ENCODE measurements at regions not wholly inside any gene's neighbourhood (a gene's known extent, or its start where the extent isn't known, plus 50 kb on each side); places are given as distances from the start of the nearest gene placed in this dataset.
"Not testable (repeated sequence)": the region's sequence is repeated elsewhere in the genome, so short reads cannot be mapped to it uniquely, and the experiment has no call there.

DNA sequence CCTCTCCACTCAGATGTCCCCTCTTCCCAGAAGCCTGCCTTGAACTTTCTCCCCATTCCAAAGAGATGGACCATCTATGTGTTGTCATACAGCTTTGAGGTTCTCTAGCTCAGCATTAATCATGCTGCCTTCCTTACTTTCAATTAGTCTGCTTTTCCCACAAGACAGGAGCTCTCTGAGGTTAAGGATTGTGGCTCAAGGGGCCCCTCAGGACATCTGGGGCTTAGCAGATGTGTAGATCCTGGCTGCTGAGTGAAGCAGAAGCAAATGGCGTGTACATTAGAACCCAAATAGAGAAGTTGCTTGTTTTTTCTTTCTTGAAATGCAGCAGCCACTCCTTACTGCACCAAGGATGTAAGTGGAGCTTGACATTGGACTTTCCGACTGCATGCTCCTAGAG, 330.5 kb upstream of the TNRC6C start:
- no peak for DNase-seq (ENCODE audit: low spot score)
- no peak for ATAC-seq

DNA sequence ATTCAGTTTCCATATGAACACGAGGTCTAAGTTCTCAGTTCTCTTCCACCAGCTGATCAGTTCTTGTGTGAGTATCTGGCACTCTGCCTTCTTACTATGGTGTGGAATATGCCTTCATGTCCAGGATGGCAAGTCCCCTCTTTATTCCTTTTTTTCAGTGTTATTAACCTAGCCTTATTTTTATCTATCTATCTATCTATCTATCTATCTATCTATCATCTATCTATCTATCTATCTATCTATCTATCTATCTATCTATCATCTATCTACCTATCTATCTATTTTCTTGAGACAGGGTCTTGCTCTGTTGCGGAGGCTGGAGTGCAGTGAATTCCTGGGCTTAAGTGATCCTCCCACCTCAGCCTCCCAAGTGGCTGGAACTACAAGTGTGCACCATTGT, 329.2 kb upstream of the TNRC6C start:
- not testable (repeated sequence) for DNase-seq (ENCODE audit: low spot score); ATAC-seq

DNA sequence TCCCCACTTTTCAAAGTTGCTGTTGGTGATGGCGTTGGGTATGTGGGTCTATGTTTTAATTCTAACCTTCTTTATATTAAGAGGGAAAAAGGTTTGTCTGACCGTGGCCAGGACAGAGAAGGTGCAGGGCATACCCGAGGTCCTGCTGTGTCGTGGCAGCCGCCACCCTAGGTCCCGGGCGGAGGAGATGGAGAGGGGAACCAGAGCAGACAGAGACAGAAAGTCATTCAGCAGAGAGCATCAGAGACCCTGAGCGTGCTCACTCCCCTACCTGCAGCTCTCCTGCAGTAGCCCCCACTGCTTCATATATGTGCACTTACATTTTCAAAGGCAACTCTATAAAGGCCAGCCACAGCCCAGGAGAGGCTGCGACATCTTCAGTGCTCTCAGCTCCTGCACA, 327.2 kb upstream of the TNRC6C start:
- no peak for DNase-seq (ENCODE audit: low spot score)

DNA sequence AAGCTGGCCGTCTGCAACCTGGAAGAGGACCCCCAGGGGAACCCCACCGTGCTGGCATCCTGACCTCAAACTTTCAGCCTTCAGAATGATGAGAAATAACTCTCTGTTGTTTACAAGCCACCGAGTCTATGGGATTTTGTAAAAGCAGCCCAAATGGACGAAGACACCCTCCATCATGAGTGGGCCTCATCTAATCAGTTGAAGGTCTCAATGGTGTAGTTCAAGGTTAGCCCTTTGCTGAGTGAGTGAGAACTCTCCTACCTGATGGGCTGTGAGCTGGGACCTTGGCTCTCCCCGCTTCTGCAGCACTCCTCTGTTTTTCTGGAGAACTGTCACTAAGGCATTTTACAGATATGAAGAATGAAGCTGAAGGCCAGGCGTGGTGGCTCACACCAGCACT, 325.9 kb upstream of the TNRC6C start:
- DNase-seq (ENCODE audit: low spot score) = no peak
- ATAC-seq = no peak

More for the DNA sequence above, 327.2 kb upstream of the TNRC6C start:
- ATAC-seq = no peak

DNA sequence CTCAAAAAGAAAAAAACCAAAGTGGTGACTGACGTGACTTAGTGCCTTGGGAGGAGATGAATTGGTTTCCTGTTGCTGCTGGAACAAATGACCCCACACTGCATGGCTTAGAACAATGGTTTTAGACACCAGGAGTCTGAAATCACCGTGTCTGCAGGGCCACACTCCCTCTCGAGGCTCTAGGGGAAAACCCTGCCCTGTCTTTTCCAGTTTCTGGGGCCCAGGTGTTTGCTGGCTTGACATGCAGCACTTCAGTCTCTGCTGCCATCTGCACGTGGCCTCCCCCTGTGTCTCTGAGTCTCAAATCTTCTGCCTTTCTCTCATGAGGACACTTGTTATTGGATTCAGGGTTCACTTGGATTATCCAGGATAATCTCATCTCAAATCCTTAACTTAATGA, 323.8 kb upstream of the TNRC6C start:
- no peak for ATAC-seq
- DNase-seq (ENCODE audit: low spot score) = no peak

DNA sequence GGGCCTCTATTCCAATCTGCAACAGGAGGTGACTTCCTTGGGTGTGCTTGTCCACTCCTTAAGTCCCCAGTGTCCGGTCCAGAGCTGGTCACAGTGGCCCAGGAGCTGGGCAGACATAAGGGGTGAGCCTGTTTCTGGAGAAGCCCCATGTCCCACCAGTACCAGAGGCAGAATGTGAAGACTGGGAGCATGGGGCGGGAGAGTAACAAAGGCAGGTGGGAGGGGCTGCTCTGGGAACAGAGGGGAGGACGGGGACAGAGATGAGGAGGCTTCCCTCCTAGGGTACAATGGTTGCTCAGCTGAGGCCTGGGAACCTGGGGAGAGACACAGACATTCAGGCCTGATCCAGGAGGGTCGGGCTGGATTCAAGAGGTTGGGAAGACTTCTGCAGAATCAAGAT, 323.3 kb upstream of the TNRC6C start:
- DNase-seq (ENCODE audit: low spot score) (no peak), ATAC-seq (no peak)

DNA sequence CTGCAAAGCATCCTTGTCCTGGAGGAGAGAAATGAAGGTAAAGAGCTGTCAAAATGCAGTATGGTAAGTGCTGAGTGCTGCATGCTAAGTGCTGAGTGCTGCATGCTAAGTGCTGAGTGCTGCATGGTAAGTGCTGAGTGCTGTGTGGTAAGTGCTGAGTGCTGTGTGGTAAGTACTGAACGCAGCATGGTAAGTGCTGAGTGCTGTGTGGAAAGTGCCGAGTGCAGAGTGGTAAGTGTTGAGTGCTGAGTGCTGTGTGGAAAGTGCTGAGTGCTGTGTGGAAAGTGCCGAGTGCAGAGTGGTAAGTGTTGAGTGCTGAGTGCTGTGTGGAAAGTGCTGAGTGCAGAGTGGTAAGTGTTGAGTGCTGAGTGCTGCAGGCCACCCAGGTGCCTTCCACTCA, 322.7 kb upstream of the TNRC6C start:
- not testable (repeated sequence) for DNase-seq (ENCODE audit: low spot score); ATAC-seq

DNA sequence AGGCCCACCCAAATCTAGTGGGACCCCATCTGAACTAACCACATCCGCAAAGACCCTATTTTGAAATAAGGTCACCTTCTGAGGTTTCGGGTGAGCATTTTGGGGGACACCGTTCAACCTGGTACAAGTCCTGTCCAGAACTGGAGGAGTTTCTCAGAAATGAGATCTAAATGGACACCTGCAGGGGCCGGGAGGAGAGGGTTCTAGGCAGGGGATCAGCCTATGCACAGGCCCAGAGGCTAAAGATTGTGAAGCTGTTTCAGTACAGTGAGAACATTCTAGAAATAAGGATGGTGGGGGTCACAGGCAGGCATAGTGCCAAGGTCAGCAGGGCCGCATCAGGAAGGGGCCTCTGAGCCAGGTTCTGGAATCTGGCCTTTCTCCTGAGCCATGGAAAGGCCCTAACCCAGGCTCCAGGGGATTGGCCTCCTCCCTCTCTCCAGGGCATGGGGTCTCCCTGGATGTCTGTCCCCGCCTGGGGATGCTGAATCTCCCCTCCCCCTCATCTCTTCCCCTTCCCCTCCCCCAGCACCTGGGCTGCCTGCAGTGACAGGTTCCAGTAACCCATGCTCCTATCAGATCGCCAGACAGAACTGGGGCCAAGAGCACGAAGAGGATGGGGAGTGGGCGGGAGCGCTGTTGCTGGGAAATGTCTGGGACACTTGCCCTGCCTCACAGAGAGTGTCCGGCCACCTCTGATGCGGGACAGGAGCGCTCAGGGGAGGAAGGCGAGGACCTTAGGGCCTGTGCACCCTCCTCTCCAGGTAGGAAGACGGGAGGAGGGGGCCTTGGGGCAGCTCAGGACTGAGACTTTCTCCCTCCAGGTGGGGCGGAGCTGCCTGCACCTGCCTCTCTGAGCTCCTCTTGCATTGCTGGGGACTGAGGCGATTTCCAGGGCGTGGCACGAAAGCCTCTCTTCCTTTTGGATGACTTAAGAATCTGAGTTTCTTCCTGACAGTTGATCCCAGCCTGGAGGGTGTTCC, 321.4 kb upstream of the TNRC6C start:
- DNase-seq (ENCODE audit: low spot score) (no peak), ATAC-seq (no peak)

DNA sequence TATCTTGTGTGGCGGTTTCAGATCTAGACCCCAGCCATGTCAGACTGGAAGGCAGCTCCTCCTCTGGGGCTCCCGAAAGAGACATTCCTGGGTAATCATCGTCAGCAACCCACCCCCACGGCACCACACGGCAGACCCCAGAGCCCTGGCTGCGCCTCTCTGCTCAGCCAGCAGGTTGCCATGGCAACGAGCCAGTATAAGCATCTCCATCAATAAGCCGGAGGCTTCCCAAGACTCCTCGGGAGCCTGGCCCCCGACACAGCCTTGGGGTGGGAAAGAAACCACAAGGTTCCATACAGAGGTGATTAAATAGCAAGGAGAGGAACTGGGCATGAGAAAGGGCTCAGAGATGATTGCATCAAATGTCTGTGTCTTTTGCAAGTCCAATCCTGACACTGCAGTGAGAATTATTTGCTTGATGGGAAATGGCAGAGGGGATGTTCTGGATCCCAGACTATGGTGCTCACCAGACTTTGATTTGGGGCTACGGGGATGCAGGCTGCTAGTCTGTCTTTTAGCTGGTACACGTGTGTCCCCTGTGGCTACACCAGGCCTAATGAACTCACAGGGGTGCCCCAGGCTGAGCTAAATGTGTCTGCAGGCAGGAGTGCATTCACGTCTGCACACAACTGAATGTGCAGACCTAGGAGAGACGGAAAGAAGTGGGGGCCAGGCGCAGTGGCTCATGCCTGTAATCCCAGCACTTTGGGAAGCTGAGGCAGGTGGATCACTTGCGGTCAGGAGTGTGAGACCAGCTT, 320.5 kb upstream of the TNRC6C start:
- ATAC-seq (no peak), DNase-seq (ENCODE audit: low spot score) (no peak)

DNA sequence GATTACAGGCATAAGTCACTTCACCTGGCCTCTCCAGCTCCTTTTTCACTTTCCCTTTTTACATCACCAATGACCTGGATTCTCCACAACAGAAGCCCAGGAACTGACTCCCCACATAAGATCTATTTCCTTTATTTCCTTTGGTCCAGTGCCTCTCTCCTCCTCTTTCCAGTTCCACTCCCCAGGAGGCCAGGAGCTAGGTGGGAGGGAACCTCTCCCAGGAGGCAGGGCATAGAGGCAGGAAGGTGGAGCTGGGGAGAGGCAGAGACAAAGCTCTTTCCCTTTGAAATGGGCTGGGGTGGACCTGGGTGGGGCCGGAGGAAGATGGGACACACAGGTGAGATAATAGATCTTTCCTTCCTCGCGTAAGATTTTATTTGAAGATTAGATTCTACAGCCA, 318.3 kb upstream of the TNRC6C start:
- no peak for ATAC-seq
- no peak for DNase-seq (ENCODE audit: low spot score)

DNA sequence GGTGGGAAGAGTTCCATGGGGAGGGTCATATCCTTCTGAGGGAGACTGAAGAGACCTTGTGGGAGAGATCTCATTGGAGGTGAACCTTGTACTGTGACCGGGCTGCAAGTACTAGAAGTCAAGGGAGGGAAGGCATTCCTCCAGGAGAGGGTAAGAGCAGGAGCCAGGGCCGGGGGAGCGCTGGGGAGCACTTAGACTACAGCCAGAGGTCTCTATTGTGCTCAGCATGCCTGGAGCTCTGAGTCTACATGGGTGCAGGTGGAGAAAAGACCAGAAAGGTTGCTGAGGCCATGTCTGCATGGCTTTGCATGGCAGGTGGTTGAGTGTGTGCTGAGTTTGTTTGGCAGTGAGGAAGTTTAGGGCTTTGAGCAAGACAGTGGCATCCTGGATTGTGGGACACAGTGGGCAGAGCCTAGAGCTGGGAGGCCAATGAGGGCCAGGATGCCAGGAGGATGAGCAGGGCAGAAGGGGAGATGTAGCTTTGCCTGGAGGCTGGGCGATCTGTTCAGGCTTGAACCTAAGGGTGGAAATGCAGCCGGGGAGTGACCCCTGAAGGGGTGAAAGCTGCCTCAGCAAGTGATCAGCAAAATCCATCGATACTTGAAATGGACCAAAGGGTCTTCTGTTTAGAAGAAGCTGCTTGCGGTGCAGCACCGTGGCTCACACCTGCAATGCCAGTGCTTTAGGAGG, 317.4 kb upstream of the TNRC6C start:
- DNase-seq (ENCODE audit: low spot score) = no peak
- ATAC-seq = no peak

DNA sequence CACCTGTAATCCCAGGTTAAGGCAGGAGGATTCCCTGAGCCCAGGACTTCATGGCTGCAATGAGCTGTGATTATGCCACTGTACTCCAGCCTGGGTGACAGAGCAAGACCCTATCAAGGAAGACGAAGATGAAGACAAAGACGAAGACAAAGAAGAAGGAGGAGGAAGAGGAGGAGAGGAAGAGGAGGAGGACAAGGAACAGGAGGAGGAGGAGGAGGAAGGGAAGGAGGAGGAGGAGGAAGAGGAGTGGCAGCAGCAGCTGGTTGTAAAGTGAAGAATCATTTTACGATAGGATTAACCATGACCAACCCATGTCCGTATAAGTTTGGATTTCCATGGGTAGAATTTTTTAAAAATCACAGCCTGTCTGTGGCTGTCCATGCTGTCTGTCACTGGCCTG, 316.8 kb upstream of the TNRC6C start:
- DNase-seq (ENCODE audit: low spot score) (no peak), ATAC-seq (no peak)

DNA sequence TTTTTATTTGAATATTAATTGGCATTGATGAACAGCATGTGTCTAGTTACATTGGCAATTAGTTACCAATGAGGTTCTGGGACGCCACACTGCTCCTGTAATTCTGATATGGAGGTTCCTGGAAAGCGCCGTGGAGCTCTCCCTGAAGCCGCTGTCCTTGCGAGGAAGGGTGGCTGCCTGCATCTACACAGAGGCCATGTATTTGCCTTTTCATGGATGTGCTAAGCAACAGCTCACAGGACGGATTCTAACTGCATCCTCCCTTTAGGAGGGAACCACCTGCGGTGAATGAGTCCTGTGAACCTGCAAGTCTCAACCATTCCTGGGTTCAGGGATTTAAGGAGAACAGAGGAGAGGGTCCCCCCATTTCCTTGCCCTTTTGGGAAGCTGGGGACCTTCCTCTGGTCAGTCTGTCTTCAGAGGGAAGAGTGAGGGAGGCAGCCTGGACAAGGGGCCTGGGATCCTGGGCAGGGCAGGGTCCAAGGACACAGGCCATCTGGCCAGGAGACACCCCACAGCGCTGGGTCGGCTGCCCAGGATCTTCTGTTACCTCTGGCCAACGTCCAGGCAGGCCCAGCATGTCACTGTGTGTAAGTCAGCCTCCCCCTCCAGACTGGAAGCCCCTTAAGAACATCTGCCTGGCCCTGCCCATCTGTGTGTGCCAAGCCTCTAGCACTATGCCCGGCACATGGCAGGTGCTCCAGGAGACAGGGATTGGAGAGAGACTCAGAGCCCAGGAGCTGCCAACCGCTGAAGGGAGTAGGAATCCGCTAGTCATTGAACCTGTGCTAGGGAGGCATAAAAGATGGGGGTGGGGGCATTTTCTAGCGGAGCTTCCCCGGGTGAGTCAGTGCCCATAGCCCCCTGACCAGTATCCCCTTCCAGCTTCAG, 314.1 kb upstream of the TNRC6C start:
- DNase-seq (ENCODE audit: low spot score) (no peak), ATAC-seq (no peak)

DNA sequence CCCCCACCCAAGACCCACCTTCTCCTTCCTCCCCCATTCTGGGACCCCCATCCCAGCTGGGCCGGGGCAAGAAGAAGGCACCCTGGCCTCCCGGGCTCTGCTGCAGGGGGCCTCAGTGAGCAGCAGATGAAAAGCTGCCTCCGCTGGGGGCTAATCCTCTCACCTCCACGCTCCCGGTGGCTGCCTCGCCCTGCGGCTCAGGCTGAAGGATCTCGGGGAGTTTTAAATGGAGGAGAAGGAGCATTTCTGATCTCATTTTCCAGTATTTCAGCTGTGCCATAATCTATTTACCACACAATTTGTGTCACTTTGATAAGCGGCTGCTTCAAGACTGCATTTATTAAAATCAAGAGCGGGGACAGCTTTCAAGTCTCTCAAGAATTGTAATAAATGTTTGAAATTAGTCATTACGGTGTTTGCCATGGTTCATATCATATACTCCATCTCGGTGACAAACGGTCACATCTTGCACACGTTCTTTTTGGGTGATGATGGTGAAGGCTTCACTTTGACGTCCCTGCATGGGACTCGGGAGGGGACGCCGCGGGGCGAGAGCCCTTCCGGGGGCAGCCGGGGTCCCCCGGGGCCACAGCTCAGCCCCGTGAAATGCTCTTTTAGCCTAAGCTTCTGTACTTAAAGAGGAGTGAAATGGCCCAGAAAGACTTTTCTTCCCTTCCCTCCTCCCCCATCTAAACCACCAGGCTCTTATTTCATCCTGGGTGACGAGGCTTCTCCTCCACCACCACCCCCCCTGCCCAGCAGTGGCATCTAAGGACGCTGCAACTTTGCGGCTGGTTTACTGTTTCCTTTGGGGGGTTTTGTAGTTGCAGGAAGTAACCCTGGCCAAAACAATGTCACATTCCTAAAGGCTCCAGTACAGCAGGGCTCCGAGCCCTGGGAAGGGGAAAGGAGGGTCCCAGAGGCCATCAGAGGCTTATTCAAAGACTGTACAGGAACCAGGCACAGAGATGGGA, 313.1 kb upstream of the TNRC6C start:
- no peak for DNase-seq (ENCODE audit: low spot score)
- no peak for ATAC-seq

DNA sequence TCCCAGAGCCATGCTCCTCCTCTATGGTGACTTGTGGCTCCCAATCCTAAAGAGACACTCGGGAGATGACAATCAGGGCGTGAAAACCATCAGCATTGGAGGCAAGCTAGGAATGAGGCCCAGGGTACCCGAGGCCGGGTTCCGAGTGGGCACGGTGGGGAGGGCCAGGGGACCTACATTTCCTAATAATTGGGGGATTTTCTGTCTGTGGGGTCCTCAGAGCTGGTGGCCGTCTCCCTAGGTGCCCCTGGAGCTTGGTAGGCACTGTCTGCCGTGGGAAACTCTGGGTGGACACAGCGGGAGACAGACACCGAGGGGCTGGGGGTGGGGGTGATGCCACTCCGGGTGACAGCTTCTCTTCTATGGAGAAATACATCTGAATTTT, 312.5 kb upstream of the TNRC6C start:
- no peak for ATAC-seq

DNA sequence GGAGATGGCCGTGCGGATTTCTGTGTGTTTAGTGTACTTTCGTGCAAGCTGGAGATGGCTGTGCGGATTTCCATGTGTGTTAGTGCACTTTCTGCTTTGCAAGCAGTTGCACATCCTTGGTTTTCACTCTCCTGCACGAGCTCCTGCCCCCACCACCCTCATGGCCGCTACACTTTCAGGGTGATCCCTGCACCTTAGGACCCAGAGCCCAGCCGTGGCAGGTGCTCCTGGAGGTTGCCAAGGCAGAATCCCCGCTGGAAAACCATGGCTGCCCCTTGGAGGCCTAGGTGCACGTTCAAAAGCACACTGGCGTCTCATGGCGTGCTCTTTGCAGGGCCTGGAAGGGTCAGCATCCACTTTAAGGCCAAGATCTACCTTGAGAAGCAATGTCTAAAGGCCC, 311.0 kb upstream of the TNRC6C start:
- DNase-seq (ENCODE audit: low spot score) (no peak), ATAC-seq (no peak)

More for the DNA sequence above, 312.5 kb upstream of the TNRC6C start:
- no peak for DNase-seq (ENCODE audit: low spot score)

DNA sequence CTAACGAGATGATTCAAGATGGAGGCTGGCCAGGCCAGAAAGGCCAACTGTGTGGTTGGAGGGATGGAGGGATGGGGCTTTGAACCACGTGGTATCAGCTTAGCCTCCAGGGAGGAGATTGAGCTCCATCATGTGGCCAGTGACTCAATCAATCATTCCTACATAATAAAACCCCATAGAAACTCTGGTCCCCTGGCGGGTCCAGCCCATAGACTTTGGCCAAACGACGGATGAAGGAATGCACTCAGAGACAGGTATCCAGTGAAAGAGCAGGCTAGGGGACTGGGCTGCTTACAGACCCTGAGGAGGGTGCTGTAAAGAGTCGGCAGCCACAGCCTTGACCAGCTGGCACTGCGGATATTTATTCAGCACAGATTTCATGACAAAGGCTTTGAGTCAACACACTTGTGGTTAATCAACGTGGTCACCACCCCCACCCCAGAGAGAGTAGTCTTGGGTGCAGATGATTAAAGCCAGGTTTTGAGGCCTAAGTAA, 308.7 kb upstream of the TNRC6C start:
- no peak for DNase-seq (ENCODE audit: low spot score)
- no peak for ATAC-seq

DNA sequence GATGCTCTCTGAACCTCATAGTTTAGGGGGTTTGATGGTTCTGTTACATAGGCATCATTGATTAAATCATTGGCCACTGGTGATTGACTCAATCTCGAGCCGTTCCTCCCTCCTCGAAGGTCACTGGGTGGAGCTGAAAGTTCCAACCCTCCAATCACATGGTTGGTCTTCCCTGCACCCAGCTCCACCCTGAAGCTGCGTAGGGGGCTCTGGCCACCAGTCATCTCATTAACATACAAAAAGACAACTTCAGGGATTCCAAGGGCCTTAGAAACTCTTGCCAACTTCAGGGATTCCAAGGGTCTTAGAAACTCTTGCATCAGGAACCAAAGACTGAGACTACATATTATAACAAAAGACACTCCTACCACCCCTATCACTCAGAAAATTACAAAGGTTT, 306.5 kb upstream of the TNRC6C start:
- DNase-seq (ENCODE audit: low spot score) = no peak
- ATAC-seq = no peak

DNA sequence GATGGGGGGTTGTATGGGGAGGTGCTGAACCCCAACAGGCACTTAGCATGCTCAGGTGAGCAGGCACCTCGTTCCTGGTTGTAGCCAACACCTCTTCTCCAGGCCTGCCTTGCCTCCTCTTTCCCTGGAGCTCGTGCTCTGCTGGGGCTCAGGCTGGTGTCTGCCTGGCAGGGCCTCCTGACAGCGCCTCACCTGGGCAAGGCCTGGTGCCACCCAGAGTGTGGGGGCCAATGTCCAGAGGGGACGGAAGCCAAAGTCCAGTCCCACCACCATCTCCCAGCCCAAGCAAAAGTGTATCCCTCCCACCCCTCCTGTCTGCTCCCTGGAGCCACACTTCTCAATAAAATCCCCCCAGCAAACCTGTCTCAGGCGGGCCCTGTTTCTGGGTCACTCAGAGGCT, 304.2 kb upstream of the TNRC6C start:
- ATAC-seq (no peak), DNase-seq (ENCODE audit: low spot score) (no peak)
